Type B pancreatic cell (in vitro differentiated cells): ENCODE measurements at regions not wholly inside any gene's neighbourhood (a gene's known extent, or its start where the extent isn't known, plus 50 kb on each side); places are given as distances from the start of the nearest gene placed in this dataset.
"Not testable (repeated sequence)": the region's sequence is repeated elsewhere in the genome, so short reads cannot be mapped to it uniquely, and the experiment has no call there.

Source experiments
- DNase-seq: peaks from one replicate; pipeline ENCODE4 v3.0.0; 2021; ENCODE audit warnings: mixed read lengths; ENCODE audit not compliant: unreplicated experiment; ENCODE audit errors: extremely low spot score
- H3K27ac Mint-ChIP-seq: 2 replicates; pipeline ENCODE4 v1.8.0; 2021; ENCODE audit warnings: mild to moderate bottlenecking, mixed read lengths
- H3K27me3 Mint-ChIP-seq: 2 replicates; pipeline ENCODE4 v1.8.0; 2021; ENCODE audit warnings: mixed read lengths
- H3K36me3 Mint-ChIP-seq: 2 replicates; pipeline ENCODE4 v1.8.0; 2021; ENCODE audit warnings: mixed read lengths
- H3K4me1 Mint-ChIP-seq: one replicate; pipeline ENCODE4 v1.8.0; 2021; ENCODE audit warnings: mixed read lengths; ENCODE audit not compliant: unreplicated experiment
- H3K4me3 Mint-ChIP-seq: 2 replicates; pipeline ENCODE4 v1.8.0; 2021; ENCODE audit warnings: mild to moderate bottlenecking, mixed read lengths
- H3K9me3 Mint-ChIP-seq: 2 replicates; pipeline ENCODE4 v1.8.0; 2021; ENCODE audit warnings: mixed read lengths
- TF ChIP-seq, protein P1 (sequence below): fragments of 200-600 bp; sonication (generic); conservative IDR thresholded peaks from 2 replicates; pipeline ENCODE4 v1.5.0; 2021; ENCODE audit warnings: antibody characterized with exemption, mild to moderate bottlenecking

DNA sequence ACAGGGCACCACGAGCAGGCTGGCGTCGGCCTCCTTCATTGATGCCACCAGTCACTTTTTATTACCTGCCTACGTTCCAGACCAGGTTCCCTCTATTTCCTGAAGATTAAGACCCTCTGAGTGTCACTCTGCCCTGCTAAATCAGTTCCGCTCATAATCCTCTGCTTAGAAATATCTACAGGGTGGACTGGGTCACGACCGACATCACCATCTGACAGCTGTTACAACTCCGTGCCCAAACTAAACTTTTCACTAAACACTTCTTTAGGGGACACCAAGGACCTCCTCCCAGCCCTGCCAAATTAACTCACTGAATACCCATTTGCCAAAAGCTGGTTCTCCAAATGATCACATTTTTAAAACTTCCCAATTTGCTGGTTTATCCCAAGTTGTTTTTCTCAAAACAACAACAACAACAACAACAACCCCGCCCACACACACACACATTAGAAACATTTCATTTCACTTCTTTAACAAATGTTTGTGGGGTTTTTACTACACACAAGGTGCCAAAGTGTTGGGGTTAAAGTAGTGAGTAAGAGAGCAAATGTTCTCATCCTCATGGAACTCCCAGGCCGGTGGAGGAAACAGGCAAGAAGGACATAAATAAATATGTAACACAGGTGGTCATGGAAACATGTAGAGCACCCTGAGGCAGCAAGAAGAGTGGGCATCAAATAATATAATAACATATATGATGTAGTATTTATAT lies 72.0 kb upstream of the PEG3 start:
- peaks cover 4% of the 10 kb centered on the region for H3K9me3 Mint-ChIP-seq

DNA sequence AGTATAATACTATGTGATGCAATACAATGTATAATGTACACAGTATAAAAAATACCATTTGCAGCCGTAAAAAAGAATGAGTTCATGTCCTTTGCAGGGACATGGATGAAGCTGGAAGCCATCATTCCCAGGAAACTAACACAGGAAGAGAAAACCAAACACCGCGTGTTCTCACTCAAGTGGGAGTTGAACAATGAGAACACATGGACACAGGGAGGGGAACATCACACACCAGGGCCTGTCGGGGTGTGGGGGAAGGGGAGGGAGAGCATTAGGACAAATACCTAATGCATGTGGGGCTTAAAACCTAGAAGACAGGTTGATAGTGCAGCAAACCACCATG lies 72.6 kb upstream of the PEG3 start:
- not testable (repeated sequence) for H3K27ac Mint-ChIP-seq, H3K36me3 Mint-ChIP-seq, H3K4me3 Mint-ChIP-seq

More for the DNA sequence above, 72.0 kb upstream of the PEG3 start:
- Mint-ChIP-seq H3K27ac (no peak overlapping the region), H3K36me3 (no peaks in the 10 kb centered on the region), H3K4me3 (no peak overlapping the region), H3K27me3 (no peaks in the 10 kb centered on the region), H3K4me1 (no peaks in the 10 kb centered on the region)
- TF ChIP-seq, protein P1, sequence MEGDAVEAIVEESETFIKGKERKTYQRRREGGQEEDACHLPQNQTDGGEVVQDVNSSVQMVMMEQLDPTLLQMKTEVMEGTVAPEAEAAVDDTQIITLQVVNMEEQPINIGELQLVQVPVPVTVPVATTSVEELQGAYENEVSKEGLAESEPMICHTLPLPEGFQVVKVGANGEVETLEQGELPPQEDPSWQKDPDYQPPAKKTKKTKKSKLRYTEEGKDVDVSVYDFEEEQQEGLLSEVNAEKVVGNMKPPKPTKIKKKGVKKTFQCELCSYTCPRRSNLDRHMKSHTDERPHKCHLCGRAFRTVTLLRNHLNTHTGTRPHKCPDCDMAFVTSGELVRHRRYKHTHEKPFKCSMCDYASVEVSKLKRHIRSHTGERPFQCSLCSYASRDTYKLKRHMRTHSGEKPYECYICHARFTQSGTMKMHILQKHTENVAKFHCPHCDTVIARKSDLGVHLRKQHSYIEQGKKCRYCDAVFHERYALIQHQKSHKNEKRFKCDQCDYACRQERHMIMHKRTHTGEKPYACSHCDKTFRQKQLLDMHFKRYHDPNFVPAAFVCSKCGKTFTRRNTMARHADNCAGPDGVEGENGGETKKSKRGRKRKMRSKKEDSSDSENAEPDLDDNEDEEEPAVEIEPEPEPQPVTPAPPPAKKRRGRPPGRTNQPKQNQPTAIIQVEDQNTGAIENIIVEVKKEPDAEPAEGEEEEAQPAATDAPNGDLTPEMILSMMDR: no peak
- DNase-seq: no peak

DNA sequence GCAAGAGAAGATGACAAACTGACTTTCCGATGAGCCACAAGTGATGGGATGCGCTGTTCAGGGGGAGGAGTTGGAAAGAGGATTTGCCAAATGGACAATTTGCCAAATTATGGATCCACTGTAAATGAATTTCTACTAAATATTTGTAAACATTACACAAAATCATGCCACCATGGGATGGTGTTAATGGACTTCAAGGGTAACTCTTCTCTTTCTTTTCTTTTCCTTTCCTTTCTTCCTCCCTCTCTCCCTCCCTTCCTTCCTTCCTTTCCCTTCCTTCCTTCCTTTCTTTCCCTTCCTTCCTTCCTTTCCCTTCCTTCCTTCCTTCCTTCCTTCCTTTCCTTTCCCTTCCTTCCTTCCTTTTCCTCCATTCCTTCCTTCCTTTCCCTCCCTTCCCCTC lies 76.0 kb upstream of the PEG3 start:
- peaks cover 4% of the 10 kb centered on the region for H3K9me3 Mint-ChIP-seq
- no peak for DNase-seq
- H3K4me3 Mint-ChIP-seq: no peak overlapping the region
- H3K27ac Mint-ChIP-seq: no peak overlapping the region
- no peaks in the 10 kb centered on the region for H3K27me3 Mint-ChIP-seq
- H3K4me1 Mint-ChIP-seq: no peaks in the 10 kb centered on the region
- TF ChIP-seq, protein P1: no peak
- H3K36me3 Mint-ChIP-seq: no peaks in the 10 kb centered on the region

More for the DNA sequence above, 72.6 kb upstream of the PEG3 start:
- not testable (repeated sequence) for H3K9me3 Mint-ChIP-seq, H3K27me3 Mint-ChIP-seq, H3K4me1 Mint-ChIP-seq, DNase-seq

DNA sequence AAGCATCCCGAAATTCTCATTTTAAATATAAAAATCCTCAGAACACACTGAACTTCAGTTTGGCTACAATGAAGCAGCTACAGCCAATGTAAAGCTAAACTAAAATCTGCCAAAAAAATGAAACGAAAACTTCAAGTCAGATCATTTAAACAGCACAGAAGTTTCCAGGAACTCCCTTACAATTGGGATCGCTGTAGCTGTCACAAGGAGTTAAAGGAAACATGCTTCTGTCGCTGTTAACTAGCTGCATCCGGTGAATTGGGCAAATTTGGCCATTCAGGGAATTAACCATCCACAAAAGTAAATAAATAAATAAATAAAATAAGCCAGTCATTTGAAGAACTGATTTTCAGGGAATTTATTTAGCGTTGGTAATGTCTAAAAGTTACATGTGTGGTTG lies 77.0 kb upstream of the PEG3 start:
- TF ChIP-seq, protein P1: no peak
- DNase-seq: no peak
- Mint-ChIP-seq H3K27ac (no peak overlapping the region), H3K27me3 (no peaks in the 10 kb centered on the region), H3K4me3 (no peak overlapping the region), H3K36me3 (no peaks in the 10 kb centered on the region), H3K9me3 (peaks cover 4% of the 10 kb centered on the region), H3K4me1 (no peaks in the 10 kb centered on the region)

DNA sequence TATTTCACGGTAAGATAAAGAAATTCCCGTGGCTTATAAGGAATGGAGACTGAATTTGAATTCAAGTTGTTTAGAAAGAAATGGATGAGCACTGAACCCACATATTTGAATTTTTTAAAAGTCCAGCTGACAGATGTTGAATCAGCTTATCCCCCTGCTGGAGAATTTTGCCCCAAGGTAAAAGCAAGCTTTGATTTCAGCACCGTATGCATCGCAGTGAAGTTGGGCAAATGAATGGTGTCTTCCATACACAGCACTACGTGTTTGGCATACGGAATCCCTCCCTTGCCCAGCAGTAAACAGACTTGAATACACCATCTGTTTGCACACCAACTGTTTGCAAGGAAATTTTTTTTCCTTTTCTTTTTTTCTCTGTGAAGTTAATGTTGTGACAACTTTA lies 77.5 kb upstream of the PEG3 start:
- no peak for DNase-seq
- H3K9me3 Mint-ChIP-seq: peaks cover 4% of the 10 kb centered on the region
- H3K27me3 Mint-ChIP-seq: no peaks in the 10 kb centered on the region
- no peak overlapping the region for H3K4me3 Mint-ChIP-seq
- TF ChIP-seq, protein P1: no peak
- H3K27ac Mint-ChIP-seq: no peak overlapping the region
- H3K36me3 Mint-ChIP-seq: no peaks in the 10 kb centered on the region
- H3K4me1 Mint-ChIP-seq: no peaks in the 10 kb centered on the region

DNA sequence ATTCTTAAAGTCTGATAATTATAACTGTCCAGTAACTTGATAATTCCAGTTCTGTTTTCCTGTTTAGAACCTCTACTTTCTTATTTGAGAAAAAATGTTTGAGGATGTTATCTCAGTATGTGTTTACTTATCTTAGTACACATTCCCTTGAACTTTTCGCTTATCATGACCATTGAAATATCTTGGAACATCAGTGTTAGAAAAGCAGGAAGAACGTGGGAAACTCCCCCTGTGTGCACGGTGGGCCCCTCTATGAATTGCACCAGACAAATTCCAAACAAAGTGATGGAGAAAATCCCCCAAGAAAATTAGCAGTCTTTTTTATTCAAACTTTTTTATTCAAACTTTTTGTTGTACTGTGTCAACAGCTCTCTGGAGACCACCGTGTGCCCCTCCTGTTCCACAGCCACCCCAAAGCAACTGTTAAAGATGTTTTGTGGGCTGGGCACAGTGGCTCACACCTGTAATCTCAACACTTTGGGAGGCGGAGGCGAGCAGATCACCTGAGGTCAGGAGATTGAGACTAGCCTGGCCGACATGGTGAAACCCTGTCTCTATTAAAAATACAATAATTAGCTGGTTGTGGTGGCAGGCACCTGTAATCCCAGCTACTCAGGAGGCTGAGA lies 78.3 kb upstream of the PEG3 start:
- TF ChIP-seq, protein P1: no peak
- no peaks in the 10 kb centered on the region for H3K36me3 Mint-ChIP-seq
- H3K27ac Mint-ChIP-seq: no peak overlapping the region
- peaks cover 4% of the 10 kb centered on the region for H3K9me3 Mint-ChIP-seq
- no peaks in the 10 kb centered on the region for H3K4me1 Mint-ChIP-seq
- no peak overlapping the region for H3K4me3 Mint-ChIP-seq
- no peak for DNase-seq
- no peaks in the 10 kb centered on the region for H3K27me3 Mint-ChIP-seq
